Neural cell (in vitro differentiated cells): ENCODE measurements at regions not wholly inside any gene's neighbourhood (a gene's known extent, or its start where the extent isn't known, plus 50 kb on each side); places are given as distances from the start of the nearest gene placed in this dataset.

Source experiments
- CTCF ChIP-seq: fragments of 450-650 bp; IDR thresholded peaks from 2 replicates; pipeline ENCODE4 v1.5.1; 2014; ENCODE audit warnings: antibody characterized with exemption, mild to moderate bottlenecking, moderate library complexity; ENCODE audit not compliant: poor library complexity, severe bottlenecking
- EP300 ChIP-seq: fragments of 450-650 bp; conservative IDR thresholded peaks from 2 replicates; pipeline ENCODE4 v1.6.1; 2014; ENCODE audit warnings: antibody characterized with exemption, mild to moderate bottlenecking, moderate library complexity; ENCODE audit not compliant: poor library complexity, severe bottlenecking
- EZH2 ChIP-seq: fragments of 200-600, 300-800 bp; shearing (Covaris generic), sonication (generic); IDR thresholded peaks from 2 replicates; pipeline ENCODE4 v1.6.1; 2014; ENCODE audit warnings: antibody characterized with exemption, low read length, borderline replicate concordance, mild to moderate bottlenecking; ENCODE audit not compliant: insufficient read depth, poor library complexity, severe bottlenecking
- MXI1 ChIP-seq: fragments of 450-650 bp; conservative IDR thresholded peaks from 2 replicates; pipeline ENCODE4 v1.6.1; 2014; ENCODE audit warnings: antibody characterized with exemption, mild to moderate bottlenecking; ENCODE audit not compliant: poor library complexity, severe bottlenecking
- POLR2AphosphoS5 ChIP-seq: IDR thresholded peaks from 2 replicates; pipeline ENCODE4 v1.6.1; 2012
- RAD21 ChIP-seq: fragments of 450-650 bp; conservative IDR thresholded peaks from 2 replicates; pipeline ENCODE4 v1.6.1; 2014; ENCODE audit warnings: antibody characterized with exemption, mild to moderate bottlenecking, moderate library complexity
- REST ChIP-seq: IDR thresholded peaks from 2 replicates; pipeline ENCODE4 v1.6.1; 2012; ENCODE audit warnings: borderline replicate concordance
- SMC3 ChIP-seq: fragments of 450-650 bp; conservative IDR thresholded peaks from 2 replicates; pipeline ENCODE4 v1.6.1; 2014; ENCODE audit warnings: antibody characterized with exemption, mild to moderate bottlenecking, moderate library complexity; ENCODE audit not compliant: poor library complexity
- TAF1 ChIP-seq: IDR thresholded peaks from 2 replicates; pipeline ENCODE4 v1.6.1; 2012; ENCODE audit warnings: low read depth

GRCh38 chr6:16067568-16067967 lies 61.3 kb upstream of the MYLIP start:
- no peak for TF ChIP-seq SMC3
- no peak for TF ChIP-seq EZH2
- TF ChIP-seq CTCF: no peak
- TF ChIP-seq EP300: no peak
- no peak for TF ChIP-seq POLR2AphosphoS5
- no peak for TF ChIP-seq REST
- no peak for TF ChIP-seq MXI1
- no peak for TF ChIP-seq RAD21
- TF ChIP-seq TAF1: no peak
